GM23338 (cell line): ENCODE measurements at regions not wholly inside any gene's neighbourhood (a gene's known extent, or its start where the extent isn't known, plus 50 kb on each side); places are given as distances from the start of the nearest gene placed in this dataset.

Experiments used
- CREB1 ChIP-seq: fragments of 250-450 bp; sonication (Bioruptor Pico); IDR thresholded peaks from 2 replicates; pipeline ENCODE4 v1.5.0; 2020; ENCODE audit warnings: low read depth, mild to moderate bottlenecking, moderate library complexity
- EZH2 ChIP-seq: fragments of 200-600 bp; sonication (generic); IDR thresholded peaks from one replicate; pipeline ENCODE4 v1.8.0; 2017; ENCODE audit warnings: antibody characterized with exemption, mild to moderate bottlenecking, low read depth; ENCODE audit not compliant: unreplicated experiment
- EZH2phosphoT487 ChIP-seq: fragments of 200-600 bp; sonication (generic); IDR thresholded peaks from one replicate; pipeline ENCODE4 v1.8.1; 2018; ENCODE audit warnings: antibody characterized with exemption; ENCODE audit not compliant: unreplicated experiment
- NANOG ChIP-seq: IDR thresholded peaks from 2 replicates; pipeline ENCODE4 v1.6.1; 2016; ENCODE audit warnings: antibody characterized with exemption, borderline replicate concordance
- POLR2AphosphoS5 ChIP-seq: IDR thresholded peaks from 2 replicates; pipeline ENCODE4 v1.6.1; 2016; ENCODE audit warnings: antibody characterized with exemption, low read depth
- STAT1 ChIP-seq: IDR thresholded peaks from one replicate; pipeline ENCODE4 v1.6.1; 2016; ENCODE audit warnings: antibody characterized with exemption; ENCODE audit not compliant: unreplicated experiment
- TF ChIP-seq, protein P1 (sequence below), 2 experiments: fragments of 200-600 bp in 1 of 2; sonication (generic) in 1 of 2; conservative IDR thresholded peaks; 2 replicates each; pipeline versions ENCODE4 v1.5.1 to v1.6.1; 2016 to 2017; ENCODE audit warnings: antibody characterized with exemption in 2 of 2, low read depth in 2 of 2, mild to moderate bottlenecking in 2 of 2, moderate library complexity in 1 of 2
- TF ChIP-seq, protein P2 (sequence below): fragments of 250-450 bp; sonication (Bioruptor Pico); IDR thresholded peaks from 2 replicates; pipeline ENCODE4 v1.5.0; 2020; ENCODE audit warnings: mild to moderate bottlenecking, moderate library complexity
- TF ChIP-seq, protein P3 (sequence below): IDR thresholded peaks from one replicate; pipeline ENCODE4 v1.6.1; 2018; ENCODE audit warnings: antibody characterized with exemption; ENCODE audit not compliant: unreplicated experiment
- TF ChIP-seq, protein P4 (sequence below): IDR thresholded peaks from 2 replicates; pipeline ENCODE4 v1.6.1; 2016; ENCODE audit warnings: antibody characterized with exemption

DNA sequence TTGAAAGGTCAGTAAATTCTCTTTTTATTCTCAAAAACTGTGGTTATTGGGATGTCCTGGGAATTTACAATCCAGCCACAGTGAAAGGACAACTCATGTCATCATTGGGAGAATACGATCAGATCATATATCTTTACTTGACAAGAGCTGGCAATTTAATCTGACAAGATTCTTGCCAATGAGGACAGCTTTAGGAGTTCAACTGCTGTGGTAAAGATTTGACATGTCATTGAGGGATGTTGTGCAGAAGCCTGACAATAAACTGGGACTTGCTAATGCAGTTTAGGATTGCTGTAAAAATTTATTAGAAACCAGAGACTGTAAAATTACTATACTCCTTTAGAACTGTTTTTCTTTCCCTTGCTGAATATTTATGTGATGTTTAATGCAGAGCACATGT, 1131.0 kb downstream of the MAT2B start:
- TF ChIP-seq EZH2 (no peak), POLR2AphosphoS5 (no peak), EZH2phosphoT487 (no peak), STAT1 (no peak), NANOG (no peak), CREB1 (no peak)
- TF ChIP-seq, protein P1, sequence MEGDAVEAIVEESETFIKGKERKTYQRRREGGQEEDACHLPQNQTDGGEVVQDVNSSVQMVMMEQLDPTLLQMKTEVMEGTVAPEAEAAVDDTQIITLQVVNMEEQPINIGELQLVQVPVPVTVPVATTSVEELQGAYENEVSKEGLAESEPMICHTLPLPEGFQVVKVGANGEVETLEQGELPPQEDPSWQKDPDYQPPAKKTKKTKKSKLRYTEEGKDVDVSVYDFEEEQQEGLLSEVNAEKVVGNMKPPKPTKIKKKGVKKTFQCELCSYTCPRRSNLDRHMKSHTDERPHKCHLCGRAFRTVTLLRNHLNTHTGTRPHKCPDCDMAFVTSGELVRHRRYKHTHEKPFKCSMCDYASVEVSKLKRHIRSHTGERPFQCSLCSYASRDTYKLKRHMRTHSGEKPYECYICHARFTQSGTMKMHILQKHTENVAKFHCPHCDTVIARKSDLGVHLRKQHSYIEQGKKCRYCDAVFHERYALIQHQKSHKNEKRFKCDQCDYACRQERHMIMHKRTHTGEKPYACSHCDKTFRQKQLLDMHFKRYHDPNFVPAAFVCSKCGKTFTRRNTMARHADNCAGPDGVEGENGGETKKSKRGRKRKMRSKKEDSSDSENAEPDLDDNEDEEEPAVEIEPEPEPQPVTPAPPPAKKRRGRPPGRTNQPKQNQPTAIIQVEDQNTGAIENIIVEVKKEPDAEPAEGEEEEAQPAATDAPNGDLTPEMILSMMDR (conservative IDR thresholded peaks at IDR 0.05; ENCODE audit: low read depth in 2 of 2) = no peak
- TF ChIP-seq, protein P2, sequence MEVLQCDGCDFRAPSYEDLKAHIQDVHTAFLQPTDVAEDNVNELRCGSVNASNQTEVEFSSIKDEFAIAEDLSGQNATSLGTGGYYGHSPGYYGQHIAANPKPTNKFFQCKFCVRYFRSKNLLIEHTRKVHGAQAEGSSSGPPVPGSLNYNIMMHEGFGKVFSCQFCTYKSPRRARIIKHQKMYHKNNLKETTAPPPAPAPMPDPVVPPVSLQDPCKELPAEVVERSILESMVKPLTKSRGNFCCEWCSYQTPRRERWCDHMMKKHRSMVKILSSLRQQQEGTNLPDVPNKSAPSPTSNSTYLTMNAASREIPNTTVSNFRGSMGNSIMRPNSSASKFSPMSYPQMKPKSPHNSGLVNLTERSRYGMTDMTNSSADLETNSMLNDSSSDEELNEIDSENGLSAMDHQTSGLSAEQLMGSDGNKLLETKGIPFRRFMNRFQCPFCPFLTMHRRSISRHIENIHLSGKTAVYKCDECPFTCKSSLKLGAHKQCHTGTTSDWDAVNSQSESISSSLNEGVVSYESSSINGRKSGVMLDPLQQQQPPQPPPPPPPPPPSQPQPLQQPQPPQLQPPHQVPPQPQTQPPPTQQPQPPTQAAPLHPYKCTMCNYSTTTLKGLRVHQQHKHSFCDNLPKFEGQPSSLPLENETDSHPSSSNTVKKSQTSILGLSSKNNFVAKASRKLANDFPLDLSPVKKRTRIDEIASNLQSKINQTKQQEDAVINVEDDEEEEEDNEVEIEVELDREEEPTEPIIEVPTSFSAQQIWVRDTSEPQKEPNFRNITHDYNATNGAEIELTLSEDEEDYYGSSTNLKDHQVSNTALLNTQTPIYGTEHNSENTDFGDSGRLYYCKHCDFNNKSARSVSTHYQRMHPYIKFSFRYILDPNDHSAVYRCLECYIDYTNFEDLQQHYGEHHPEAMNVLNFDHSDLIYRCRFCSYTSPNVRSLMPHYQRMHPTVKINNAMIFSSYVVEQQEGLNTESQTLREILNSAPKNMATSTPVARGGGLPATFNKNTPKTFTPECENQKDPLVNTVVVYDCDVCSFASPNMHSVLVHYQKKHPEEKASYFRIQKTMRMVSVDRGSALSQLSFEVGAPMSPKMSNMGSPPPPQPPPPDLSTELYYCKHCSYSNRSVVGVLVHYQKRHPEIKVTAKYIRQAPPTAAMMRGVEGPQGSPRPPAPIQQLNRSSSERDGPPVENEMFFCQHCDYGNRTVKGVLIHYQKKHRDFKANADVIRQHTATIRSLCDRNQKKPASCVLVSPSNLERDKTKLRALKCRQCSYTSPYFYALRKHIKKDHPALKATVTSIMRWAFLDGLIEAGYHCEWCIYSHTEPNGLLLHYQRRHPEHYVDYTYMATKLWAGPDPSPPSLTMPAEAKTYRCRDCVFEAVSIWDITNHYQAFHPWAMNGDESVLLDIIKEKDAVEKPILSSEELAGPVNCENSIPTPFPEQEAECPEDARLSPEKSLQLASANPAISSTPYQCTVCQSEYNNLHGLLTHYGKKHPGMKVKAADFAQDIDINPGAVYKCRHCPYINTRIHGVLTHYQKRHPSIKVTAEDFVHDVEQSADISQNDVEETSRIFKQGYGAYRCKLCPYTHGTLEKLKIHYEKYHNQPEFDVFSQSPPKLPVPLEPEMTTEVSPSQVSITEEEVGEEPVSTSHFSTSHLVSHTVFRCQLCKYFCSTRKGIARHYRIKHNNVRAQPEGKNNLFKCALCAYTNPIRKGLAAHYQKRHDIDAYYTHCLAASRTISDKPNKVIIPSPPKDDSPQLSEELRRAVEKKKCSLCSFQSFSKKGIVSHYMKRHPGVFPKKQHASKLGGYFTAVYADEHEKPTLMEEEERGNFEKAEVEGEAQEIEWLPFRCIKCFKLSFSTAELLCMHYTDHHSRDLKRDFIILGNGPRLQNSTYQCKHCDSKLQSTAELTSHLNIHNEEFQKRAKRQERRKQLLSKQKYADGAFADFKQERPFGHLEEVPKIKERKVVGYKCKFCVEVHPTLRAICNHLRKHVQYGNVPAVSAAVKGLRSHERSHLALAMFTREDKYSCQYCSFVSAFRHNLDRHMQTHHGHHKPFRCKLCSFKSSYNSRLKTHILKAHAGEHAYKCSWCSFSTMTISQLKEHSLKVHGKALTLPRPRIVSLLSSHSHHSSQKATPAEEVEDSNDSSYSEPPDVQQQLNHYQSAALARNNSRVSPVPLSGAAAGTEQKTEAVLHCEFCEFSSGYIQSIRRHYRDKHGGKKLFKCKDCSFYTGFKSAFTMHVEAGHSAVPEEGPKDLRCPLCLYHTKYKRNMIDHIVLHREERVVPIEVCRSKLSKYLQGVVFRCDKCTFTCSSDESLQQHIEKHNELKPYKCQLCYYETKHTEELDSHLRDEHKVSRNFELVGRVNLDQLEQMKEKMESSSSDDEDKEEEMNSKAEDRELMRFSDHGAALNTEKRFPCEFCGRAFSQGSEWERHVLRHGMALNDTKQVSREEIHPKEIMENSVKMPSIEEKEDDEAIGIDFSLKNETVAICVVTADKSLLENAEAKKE = no peak
- TF ChIP-seq, protein P3, sequence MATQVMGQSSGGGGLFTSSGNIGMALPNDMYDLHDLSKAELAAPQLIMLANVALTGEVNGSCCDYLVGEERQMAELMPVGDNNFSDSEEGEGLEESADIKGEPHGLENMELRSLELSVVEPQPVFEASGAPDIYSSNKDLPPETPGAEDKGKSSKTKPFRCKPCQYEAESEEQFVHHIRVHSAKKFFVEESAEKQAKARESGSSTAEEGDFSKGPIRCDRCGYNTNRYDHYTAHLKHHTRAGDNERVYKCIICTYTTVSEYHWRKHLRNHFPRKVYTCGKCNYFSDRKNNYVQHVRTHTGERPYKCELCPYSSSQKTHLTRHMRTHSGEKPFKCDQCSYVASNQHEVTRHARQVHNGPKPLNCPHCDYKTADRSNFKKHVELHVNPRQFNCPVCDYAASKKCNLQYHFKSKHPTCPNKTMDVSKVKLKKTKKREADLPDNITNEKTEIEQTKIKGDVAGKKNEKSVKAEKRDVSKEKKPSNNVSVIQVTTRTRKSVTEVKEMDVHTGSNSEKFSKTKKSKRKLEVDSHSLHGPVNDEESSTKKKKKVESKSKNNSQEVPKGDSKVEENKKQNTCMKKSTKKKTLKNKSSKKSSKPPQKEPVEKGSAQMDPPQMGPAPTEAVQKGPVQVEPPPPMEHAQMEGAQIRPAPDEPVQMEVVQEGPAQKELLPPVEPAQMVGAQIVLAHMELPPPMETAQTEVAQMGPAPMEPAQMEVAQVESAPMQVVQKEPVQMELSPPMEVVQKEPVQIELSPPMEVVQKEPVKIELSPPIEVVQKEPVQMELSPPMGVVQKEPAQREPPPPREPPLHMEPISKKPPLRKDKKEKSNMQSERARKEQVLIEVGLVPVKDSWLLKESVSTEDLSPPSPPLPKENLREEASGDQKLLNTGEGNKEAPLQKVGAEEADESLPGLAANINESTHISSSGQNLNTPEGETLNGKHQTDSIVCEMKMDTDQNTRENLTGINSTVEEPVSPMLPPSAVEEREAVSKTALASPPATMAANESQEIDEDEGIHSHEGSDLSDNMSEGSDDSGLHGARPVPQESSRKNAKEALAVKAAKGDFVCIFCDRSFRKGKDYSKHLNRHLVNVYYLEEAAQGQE = no peak
- TF ChIP-seq, protein P4, sequence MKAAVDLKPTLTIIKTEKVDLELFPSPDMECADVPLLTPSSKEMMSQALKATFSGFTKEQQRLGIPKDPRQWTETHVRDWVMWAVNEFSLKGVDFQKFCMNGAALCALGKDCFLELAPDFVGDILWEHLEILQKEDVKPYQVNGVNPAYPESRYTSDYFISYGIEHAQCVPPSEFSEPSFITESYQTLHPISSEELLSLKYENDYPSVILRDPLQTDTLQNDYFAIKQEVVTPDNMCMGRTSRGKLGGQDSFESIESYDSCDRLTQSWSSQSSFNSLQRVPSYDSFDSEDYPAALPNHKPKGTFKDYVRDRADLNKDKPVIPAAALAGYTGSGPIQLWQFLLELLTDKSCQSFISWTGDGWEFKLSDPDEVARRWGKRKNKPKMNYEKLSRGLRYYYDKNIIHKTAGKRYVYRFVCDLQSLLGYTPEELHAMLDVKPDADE = no peak
